ENCODE measurements at regions not wholly inside any gene's neighbourhood (a gene's known extent, or its start where the extent isn't known, plus 50 kb on each side); places are given as distances from the start of the nearest gene placed in this dataset.
"Not testable (repeated sequence)": the region's sequence is repeated elsewhere in the genome, so short reads cannot be mapped to it uniquely, and the experiment has no call there.

GRCh38 chr2:128663371-128664050 lies 344.8 kb upstream of the HS6ST1 start:
- no peak overlapping the region for H3K4me3 Mint-ChIP-seq
- no peaks in the 10 kb centered on the region for H3K9me3 Mint-ChIP-seq
- ChIA-PET POLR2A (no interaction called here), CTCF (interaction anchor here (1.2 kb wide), 1 partner anchor 7 kb away, joined by 3 read pairs; no protein-coding TSS in a partner anchor)
- no peak for DNase-seq
- H3K4me1 Mint-ChIP-seq: no peaks in the 10 kb centered on the region
- H3K27ac Mint-ChIP-seq: no peak overlapping the region
- no peaks in the 10 kb centered on the region for H3K36me3 Mint-ChIP-seq (ENCODE audit: low read depth)
- H3K27me3 Mint-ChIP-seq: peaks cover 21% of the 10 kb centered on the region

DNA sequence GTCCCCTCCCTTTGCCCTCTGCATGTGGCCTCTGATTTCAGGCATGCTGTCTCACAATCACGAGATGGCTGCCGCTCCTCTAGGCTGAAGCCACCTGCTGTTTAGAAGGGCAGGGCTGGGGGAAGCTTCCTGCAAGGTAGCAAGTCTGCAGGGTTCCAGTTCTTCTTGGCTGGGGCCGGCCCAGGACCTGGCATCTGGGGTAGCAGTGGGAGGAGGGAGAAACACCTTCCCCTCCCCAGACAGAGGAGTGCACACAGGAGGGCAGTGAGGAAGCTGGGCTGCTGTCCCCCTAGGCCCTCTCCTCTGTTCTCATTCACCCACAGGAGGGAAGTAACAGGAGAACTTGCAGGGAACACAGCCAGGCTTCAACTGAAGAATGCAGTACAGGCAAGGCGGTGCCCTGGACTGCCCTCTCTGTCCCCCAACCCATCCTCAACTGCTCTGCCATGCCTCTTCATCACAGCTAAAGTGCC lies 345.9 kb upstream of the HS6ST1 start:
- ChIA-PET POLR2A (no interaction called here), CTCF (no interaction called here)
- Mint-ChIP-seq H3K4me1 (no peaks in the 10 kb centered on the region), H3K36me3 (ENCODE audit: low read depth) (no peaks in the 10 kb centered on the region), H3K9me3 (no peaks in the 10 kb centered on the region), H3K4me3 (no peak overlapping the region), H3K27me3 (peaks cover 17% of the 10 kb centered on the region), H3K27ac (no peak overlapping the region)
- DNase-seq: no peak

- Mint-ChIP-seq H3K9me3 (no peaks in the 10 kb centered on the region), H3K27me3 (peaks cover 17% of the 10 kb centered on the region), H3K27ac (no peak overlapping the region), H3K4me1 (no peaks in the 10 kb centered on the region), H3K4me3 (no peak overlapping the region), H3K36me3 (ENCODE audit: low read depth) (no peaks in the 10 kb centered on the region)
- CTCF ChIA-PET: no interaction called here
- DNase-seq: no peak
- POLR2A ChIA-PET: no interaction called here
Observed at GRCh38 chr2:128665113-128665512, 346.4 kb upstream of the HS6ST1 start.

GRCh38 chr2:128666596-128666995 lies 347.9 kb upstream of the HS6ST1 start:
- H3K9me3 Mint-ChIP-seq: peaks cover 3% of the 10 kb centered on the region
- peaks cover 11% of the 10 kb centered on the region for H3K27me3 Mint-ChIP-seq
- POLR2A ChIA-PET: no interaction called here
- no peak for DNase-seq
- CTCF ChIA-PET: no interaction called here
- H3K36me3 Mint-ChIP-seq (ENCODE audit: low read depth): no peaks in the 10 kb centered on the region
- no peak overlapping the region for H3K4me3 Mint-ChIP-seq
- no peak overlapping the region for H3K27ac Mint-ChIP-seq
- peaks cover 4% of the 10 kb centered on the region for H3K4me1 Mint-ChIP-seq

DNA sequence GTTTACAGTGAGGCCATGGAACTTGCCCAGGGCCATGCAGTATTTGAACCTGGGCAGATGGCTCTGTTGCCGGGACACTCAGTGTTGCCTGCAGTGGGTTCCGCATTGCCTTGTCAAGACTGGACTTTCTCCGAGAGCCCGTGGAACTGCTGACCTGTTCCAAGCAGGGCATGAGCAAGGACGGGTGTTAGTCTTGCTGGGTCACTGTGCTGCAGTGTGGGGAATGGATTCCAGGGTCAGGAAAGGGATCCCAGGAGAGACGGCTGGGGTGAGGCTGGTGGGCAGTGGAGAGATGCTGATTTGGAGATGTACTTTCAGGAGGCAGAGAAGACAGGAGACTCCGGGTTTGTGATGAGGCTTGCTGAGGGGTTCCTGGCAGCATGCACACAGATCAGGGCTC lies 348.7 kb upstream of the HS6ST1 start:
- no peaks in the 10 kb centered on the region for H3K36me3 Mint-ChIP-seq (ENCODE audit: low read depth)
- no peak overlapping the region for H3K27ac Mint-ChIP-seq
- ChIA-PET CTCF (no interaction called here), POLR2A (no interaction called here)
- peaks cover 4% of the 10 kb centered on the region for H3K4me1 Mint-ChIP-seq
- H3K4me3 Mint-ChIP-seq: no peak overlapping the region
- peaks cover 4% of the 10 kb centered on the region for H3K9me3 Mint-ChIP-seq
- no peak for DNase-seq
- H3K27me3 Mint-ChIP-seq: peaks cover 9% of the 10 kb centered on the region

- POLR2A ChIA-PET: no interaction called here
- DNase-seq: no peak
- CTCF ChIA-PET: interaction anchor here (0.6 kb wide), 1 partner anchor 83 kb away, joined by 3 read pairs; no protein-coding TSS in a partner anchor
- no peaks in the 10 kb centered on the region for H3K36me3 Mint-ChIP-seq (ENCODE audit: low read depth)
- H3K9me3 Mint-ChIP-seq: peaks cover 4% of the 10 kb centered on the region
- H3K4me1 Mint-ChIP-seq: peaks cover 4% of the 10 kb centered on the region
- no peak overlapping the region for H3K27ac Mint-ChIP-seq
- peaks cover 16% of the 10 kb centered on the region for H3K27me3 Mint-ChIP-seq
- H3K4me3 Mint-ChIP-seq: no peak overlapping the region
Observed at GRCh38 chr2:128668946-128669345, 350.3 kb upstream of the HS6ST1 start.

GRCh38 chr2:128670066-128670465 lies 351.4 kb upstream of the HS6ST1 start:
- H3K27ac Mint-ChIP-seq: no peak overlapping the region
- no peak overlapping the region for H3K4me3 Mint-ChIP-seq
- peaks cover 4% of the 10 kb centered on the region for H3K9me3 Mint-ChIP-seq
- no peaks in the 10 kb centered on the region for H3K36me3 Mint-ChIP-seq (ENCODE audit: low read depth)
- DNase-seq: no peak
- H3K27me3 Mint-ChIP-seq: peaks cover 24% of the 10 kb centered on the region
- H3K4me1 Mint-ChIP-seq: peaks cover 4% of the 10 kb centered on the region
- CTCF ChIA-PET: interaction anchor here (0.7 to 1.1 kb wide), 3 partner anchors 7 to 452 kb away, joined by 3 to 7 read pairs (median 4); no protein-coding TSS in a partner anchor
- POLR2A ChIA-PET: no interaction called here

- CTCF ChIA-PET: interaction anchor here (0.6 to 1.1 kb wide), 2 partner anchors 336 to 1204 kb away, joined by 3 to 5 read pairs; no protein-coding TSS in a partner anchor
- H3K36me3 Mint-ChIP-seq (ENCODE audit: low read depth); H3K4me1 Mint-ChIP-seq; DNase-seq; H3K27ac Mint-ChIP-seq; H3K4me3 Mint-ChIP-seq; H3K9me3 Mint-ChIP-seq; POLR2A ChIA-PET: not testable (repeated sequence)
- H3K27me3 Mint-ChIP-seq: peaks cover 22% of the 10 kb centered on the region
Observed at GRCh38 chr2:128671981-128672757, 353.5 kb upstream of the HS6ST1 start.

- H3K27ac Mint-ChIP-seq; DNase-seq; H3K36me3 Mint-ChIP-seq (ENCODE audit: low read depth); H3K9me3 Mint-ChIP-seq; H3K4me1 Mint-ChIP-seq; H3K4me3 Mint-ChIP-seq; POLR2A ChIA-PET; CTCF ChIA-PET: not testable (repeated sequence)
- H3K27me3 Mint-ChIP-seq: peaks cover 16% of the 10 kb centered on the region
Observed at GRCh38 chr2:128679680-128680079, 361.0 kb upstream of the HS6ST1 start.

- H3K4me3 Mint-ChIP-seq: no peak overlapping the region
- POLR2A ChIA-PET: no interaction called here
Observed at GRCh38 chr2:128681507-128681906, 362.8 kb upstream of the HS6ST1 start.

GRCh38 chr2:128682266-128682665 lies 363.6 kb upstream of the HS6ST1 start:
- peaks cover 22% of the 10 kb centered on the region for H3K4me1 Mint-ChIP-seq
- CTCF ChIA-PET: no interaction called here
- H3K27ac Mint-ChIP-seq: no peak overlapping the region
- peaks cover 15% of the 10 kb centered on the region for H3K27me3 Mint-ChIP-seq
- H3K36me3 Mint-ChIP-seq (ENCODE audit: low read depth): no peaks in the 10 kb centered on the region
- POLR2A ChIA-PET: no interaction called here
- H3K9me3 Mint-ChIP-seq: no peaks in the 10 kb centered on the region
- DNase-seq: no peak
- H3K4me3 Mint-ChIP-seq: no peak overlapping the region

More at GRCh38 chr2:128681507-128681906, 362.8 kb upstream of the HS6ST1 start:
- no peaks in the 10 kb centered on the region for H3K9me3 Mint-ChIP-seq
- H3K27me3 Mint-ChIP-seq: peaks cover 16% of the 10 kb centered on the region
- H3K27ac Mint-ChIP-seq: no peak overlapping the region
- peaks cover 15% of the 10 kb centered on the region for H3K4me1 Mint-ChIP-seq
- H3K36me3 Mint-ChIP-seq (ENCODE audit: low read depth): no peaks in the 10 kb centered on the region
- CTCF ChIA-PET: no interaction called here
- no peak for DNase-seq

GRCh38 chr2:128682729-128683284 lies 364.1 kb upstream of the HS6ST1 start:
- H3K27me3 Mint-ChIP-seq: peaks cover 17% of the 10 kb centered on the region
- no peak overlapping the region for H3K27ac Mint-ChIP-seq
- CTCF ChIA-PET: no interaction called here
- H3K4me1 Mint-ChIP-seq: peaks cover 27% of the 10 kb centered on the region
- no peak overlapping the region for H3K4me3 Mint-ChIP-seq
- no peaks in the 10 kb centered on the region for H3K36me3 Mint-ChIP-seq (ENCODE audit: low read depth)
- DNase-seq: no peak
- POLR2A ChIA-PET: no interaction called here
- H3K9me3 Mint-ChIP-seq: no peaks in the 10 kb centered on the region

DNA sequence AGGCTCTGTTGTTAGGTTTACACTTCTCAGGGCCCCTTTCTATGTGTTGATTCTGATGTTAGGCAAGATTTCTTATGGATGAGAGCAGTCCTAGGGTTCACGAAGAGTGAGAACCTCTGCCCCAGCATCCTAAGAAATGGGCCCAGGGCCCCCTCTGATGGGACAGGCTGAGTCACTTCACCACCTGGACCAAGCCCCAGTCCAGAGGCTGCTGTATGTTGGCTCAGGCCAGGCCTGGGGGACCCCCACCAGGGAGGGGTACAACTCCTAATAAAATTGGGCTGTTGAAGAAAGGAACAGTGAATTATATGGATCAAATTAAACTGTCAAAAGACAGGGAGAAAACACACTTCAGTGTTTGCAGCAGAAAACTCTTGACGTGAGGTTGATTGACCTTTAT lies 365.9 kb upstream of the HS6ST1 start:
- peaks cover 11% of the 10 kb centered on the region for H3K27me3 Mint-ChIP-seq
- peaks cover 38% of the 10 kb centered on the region for H3K4me1 Mint-ChIP-seq
- CTCF ChIA-PET: no interaction called here
- no peaks in the 10 kb centered on the region for H3K36me3 Mint-ChIP-seq (ENCODE audit: low read depth)
- DNase-seq: no peak
- no peak overlapping the region for H3K4me3 Mint-ChIP-seq
- POLR2A ChIA-PET: no interaction called here
- H3K27ac Mint-ChIP-seq: no peak overlapping the region
- no peaks in the 10 kb centered on the region for H3K9me3 Mint-ChIP-seq
